ENCODE measurements at regions not wholly inside any gene's neighbourhood (a gene's known extent, or its start where the extent isn't known, plus 50 kb on each side); places are given as distances from the start of the nearest gene placed in this dataset.

- no peak for DNase-seq
- WGBS, 3 donors, result 85 to 89% (median 87%) methylated on average over 3 of the region's 3 CpGs
- Histone ChIP-seq H3K36me3 (no peaks in the 10 kb centered on the region), H3K9me3 (no peaks in the 10 kb centered on the region), H3K4me1 (ENCODE audit: insufficient read depth) (peaks cover 1% of the 10 kb centered on the region), H3K27ac (no peak overlapping the region), H3K4me3 (no peak overlapping the region), H3K27me3 (no peaks in the 10 kb centered on the region)
- intact Hi-C loops (cut with DNase I), result no loop called here
- TF ChIP-seq POLR2A (IDR thresholded peaks at IDR 0.05) (no peak), EP300 (IDR thresholded peaks at IDR 0.05) (no peak), CTCF (IDR thresholded peaks at IDR 0.05) (no peak)
Measured at GRCh38 chr17:69860142-69860680, 214.8 kb upstream of the KCNJ16 start.

DNA sequence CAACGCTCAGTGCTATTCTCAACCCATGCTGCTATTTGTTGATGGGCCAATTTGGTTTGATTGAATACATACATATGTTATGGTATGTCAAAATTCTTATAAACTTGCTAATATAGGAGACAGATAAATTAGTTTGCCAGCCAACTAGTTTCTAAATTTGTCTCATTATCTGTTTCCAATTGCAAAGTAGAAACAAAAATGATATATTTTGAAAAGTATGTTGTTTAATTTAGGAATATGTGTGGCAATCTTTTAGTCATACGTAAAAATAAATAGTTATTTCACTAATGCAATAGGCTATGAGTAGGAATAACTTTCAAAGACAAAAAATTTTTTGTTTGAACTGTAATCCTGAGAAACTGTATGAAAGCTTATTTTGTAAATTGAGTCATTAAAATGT, 210.6 kb upstream of the KCNJ16 start:
- no peak for DNase-seq
- H3K4me1 ChIP-seq (ENCODE audit: insufficient read depth), result peaks cover 1% of the 10 kb centered on the region
- TF ChIP-seq POLR2A (IDR thresholded peaks at IDR 0.05) (no peak), CTCF (IDR thresholded peaks at IDR 0.05) (no peak), EP300 (IDR thresholded peaks at IDR 0.05) (no peak)
- no peak overlapping the region for H3K27ac ChIP-seq
- intact Hi-C loops (cut with DNase I), result no loop called here
- H3K27me3 ChIP-seq, result no peaks in the 10 kb centered on the region
- no peaks in the 10 kb centered on the region for H3K9me3 ChIP-seq
- WGBS, 3 donors, result 10 to 43% (median 13%) methylated on average over 2 of the region's 2 CpGs
- H3K4me3 ChIP-seq, result no peak overlapping the region
- no peaks in the 10 kb centered on the region for H3K36me3 ChIP-seq

DNA sequence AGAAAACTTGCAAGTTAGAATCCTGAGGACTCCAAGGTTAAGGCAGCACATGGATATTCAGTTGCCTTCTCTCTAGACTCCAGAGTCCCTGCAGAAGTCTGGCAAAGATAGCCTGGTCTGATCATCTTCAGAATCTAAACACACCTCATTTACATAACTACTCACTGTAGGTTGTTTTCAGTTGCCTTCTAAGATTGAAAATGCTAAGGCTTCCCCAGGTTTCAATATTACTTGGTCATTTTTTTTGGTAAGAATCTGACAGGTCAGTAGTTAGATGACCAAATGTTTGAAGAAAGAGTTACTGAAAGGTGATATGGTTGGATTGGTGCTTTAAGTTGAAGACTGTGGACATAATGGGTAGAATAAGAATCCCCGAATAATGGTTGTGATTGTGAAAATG, 205.4 kb upstream of the KCNJ16 start:
- intact Hi-C loops (cut with DNase I), result no loop called here
- Histone ChIP-seq H3K36me3 (no peaks in the 10 kb centered on the region), H3K4me3 (no peak overlapping the region), H3K4me1 (ENCODE audit: insufficient read depth) (peaks cover 1% of the 10 kb centered on the region), H3K27ac (no peak overlapping the region), H3K27me3 (no peaks in the 10 kb centered on the region), H3K9me3 (no peaks in the 10 kb centered on the region)
- 97 to 100% (median 98%) methylated on average over 1 of the region's 1 CpG for WGBS, 3 donors
- no peak for DNase-seq
- TF ChIP-seq EP300 (IDR thresholded peaks at IDR 0.05) (no peak), CTCF (IDR thresholded peaks at IDR 0.05) (no peak), POLR2A (IDR thresholded peaks at IDR 0.05) (no peak)

GRCh38 chr17:69870091-69870530, 204.9 kb upstream of the KCNJ16 start:
- Histone ChIP-seq H3K9me3 (no peaks in the 10 kb centered on the region), H3K4me1 (ENCODE audit: insufficient read depth) (no peaks in the 10 kb centered on the region), H3K27me3 (no peaks in the 10 kb centered on the region), H3K4me3 (no peak overlapping the region), H3K27ac (no peak overlapping the region), H3K36me3 (no peaks in the 10 kb centered on the region)
- intact Hi-C loops (cut with DNase I), result no loop called here
- DNase-seq, result no peak
- WGBS, 3 donors, result 94 to 96% (median 94%) methylated on average over 1 of the region's 1 CpG
- TF ChIP-seq POLR2A (IDR thresholded peaks at IDR 0.05), result no peak
- no peak for TF ChIP-seq EP300 (IDR thresholded peaks at IDR 0.05)
- no peak for TF ChIP-seq CTCF (IDR thresholded peaks at IDR 0.05)

Data from ovary (tissue), 7 donors.